ENCODE measurements at regions not wholly inside any gene's neighbourhood (a gene's known extent, or its start where the extent isn't known, plus 50 kb on each side); places are given as distances from the start of the nearest gene placed in this dataset.

DNA sequence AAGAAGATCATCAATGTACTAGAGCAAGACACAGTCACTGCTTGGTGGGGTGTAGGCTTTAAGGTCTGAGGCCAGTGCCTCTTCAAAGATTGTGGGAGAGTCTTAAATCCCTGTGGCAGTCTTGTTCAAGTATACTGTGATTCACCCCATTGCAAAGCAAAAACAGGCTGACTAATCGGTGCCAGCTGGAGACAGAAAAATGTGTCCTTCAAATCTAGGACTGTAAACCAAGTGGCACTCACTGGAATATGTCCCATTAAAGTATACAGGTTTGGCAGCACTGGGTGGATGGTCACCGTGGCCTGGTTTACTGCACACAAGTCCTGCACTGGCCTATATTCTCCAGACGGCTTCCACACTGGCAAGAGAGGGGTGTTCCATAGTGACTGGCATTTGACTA lies 1315.3 kb downstream of the TMEM121 start:
- Mint-ChIP-seq H3K9me3 (no peaks in the 10 kb centered on the region), H3K27me3 (ENCODE audit: low read depth) (peaks cover 23% of the 10 kb centered on the region), H3K4me3 (ENCODE audit: low read depth) (no peak overlapping the region), H3K36me3 (ENCODE audit: low read depth) (no peaks in the 10 kb centered on the region), H3K4me1 (ENCODE audit: low read depth) (peaks cover 29% of the 10 kb centered on the region), H3K27ac (no peak overlapping the region)
- intact Hi-C loops (cut with micrococcal nuclease), result no loop called here
- DNase-seq (ENCODE audit: low spot score), result no peak

DNA sequence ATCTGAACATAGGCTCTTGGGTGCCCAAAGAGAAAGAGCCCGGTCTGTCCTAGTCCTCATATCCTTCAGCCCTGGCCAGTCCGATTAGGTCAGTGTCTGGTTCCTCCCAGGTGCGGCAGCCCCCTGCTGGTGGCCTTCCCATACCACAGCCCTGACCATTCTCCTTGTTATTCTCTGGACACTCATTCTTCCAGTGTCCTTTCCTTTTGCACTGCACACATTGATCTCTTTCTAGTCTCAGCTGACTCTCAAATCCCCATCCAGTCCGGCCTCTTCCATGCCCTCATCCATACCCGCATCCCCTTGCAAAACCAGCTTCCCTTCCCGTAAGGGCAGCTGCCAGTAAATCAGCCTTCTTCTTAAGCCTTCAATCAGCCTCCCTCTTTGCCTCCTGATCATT lies 1316.3 kb downstream of the TMEM121 start:
- H3K36me3 Mint-ChIP-seq (ENCODE audit: low read depth), result no peaks in the 10 kb centered on the region
- peaks cover 30% of the 10 kb centered on the region for H3K27me3 Mint-ChIP-seq (ENCODE audit: low read depth)
- no peak overlapping the region for H3K27ac Mint-ChIP-seq
- intact Hi-C loops (cut with micrococcal nuclease), result no loop called here
- H3K9me3 Mint-ChIP-seq, result no peaks in the 10 kb centered on the region
- H3K4me3 Mint-ChIP-seq (ENCODE audit: low read depth), result no peak overlapping the region
- H3K4me1 Mint-ChIP-seq (ENCODE audit: low read depth), result peaks cover 31% of the 10 kb centered on the region
- no peak for DNase-seq (ENCODE audit: low spot score)

DNA sequence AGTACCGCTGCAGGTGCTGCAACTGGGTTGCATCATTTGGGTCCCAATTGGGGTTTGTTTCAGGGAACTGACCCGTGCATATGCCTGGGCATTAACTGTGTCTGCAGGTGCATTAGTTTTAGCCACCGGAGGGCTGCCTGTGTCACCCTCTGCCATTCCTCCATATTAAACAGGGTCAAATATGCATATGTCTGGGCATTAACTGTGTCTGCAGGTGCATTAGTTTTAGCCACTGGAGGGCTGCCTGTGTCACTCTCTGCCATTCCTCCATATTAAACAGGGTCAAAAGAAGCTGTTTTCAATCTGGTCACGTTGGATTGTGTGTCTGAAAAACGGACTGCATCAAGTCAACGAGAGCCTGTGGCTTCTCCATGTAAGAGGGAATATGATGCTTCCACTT lies 1317.0 kb downstream of the TMEM121 start:
- Mint-ChIP-seq H3K27ac (no peak overlapping the region), H3K27me3 (ENCODE audit: low read depth) (peaks cover 35% of the 10 kb centered on the region)

DNA sequence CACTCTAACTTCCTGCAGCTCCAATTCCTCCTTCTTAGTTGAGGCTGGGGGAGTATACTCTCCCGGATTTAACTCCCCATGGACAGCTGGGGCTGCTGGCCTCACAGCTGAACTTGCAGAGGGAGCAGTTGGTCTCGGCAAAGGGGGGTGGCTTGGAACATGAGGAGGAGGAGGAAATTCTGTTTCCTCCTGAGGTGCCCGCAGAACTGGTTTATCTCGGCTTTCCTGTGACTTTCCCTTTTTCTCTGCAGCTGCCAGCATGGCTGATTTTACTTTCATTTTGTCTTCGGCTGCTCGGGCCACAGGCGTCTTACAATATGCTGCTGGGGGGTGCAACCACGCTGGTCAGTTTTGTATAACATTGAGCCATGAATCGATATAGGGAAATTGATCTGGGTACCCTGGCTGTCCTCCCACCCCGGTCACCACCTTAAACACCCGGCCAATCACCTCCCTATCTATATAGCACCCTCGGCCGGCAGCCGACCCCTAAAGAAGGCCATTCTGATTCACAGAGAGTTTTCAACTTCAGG lies 1317.6 kb downstream of the TMEM121 start:
- no peaks in the 10 kb centered on the region for H3K36me3 Mint-ChIP-seq (ENCODE audit: low read depth)
- peak overlapping the region; percentile 87 for H3K4me3 Mint-ChIP-seq (ENCODE audit: low read depth)
- H3K27me3 Mint-ChIP-seq (ENCODE audit: low read depth), result peaks cover 40% of the 10 kb centered on the region
- H3K9me3 Mint-ChIP-seq, result no peaks in the 10 kb centered on the region
- H3K4me1 Mint-ChIP-seq (ENCODE audit: low read depth), result peaks cover 31% of the 10 kb centered on the region
- intact Hi-C loops (cut with micrococcal nuclease), result no loop called here
- no peak for DNase-seq (ENCODE audit: low spot score)
- peak overlapping the region; percentile 11 for H3K27ac Mint-ChIP-seq

More for the DNA sequence above, 1317.0 kb downstream of the TMEM121 start:
- H3K4me1 Mint-ChIP-seq (ENCODE audit: low read depth), result peaks cover 31% of the 10 kb centered on the region
- intact Hi-C loops (cut with micrococcal nuclease), result no loop called here
- H3K4me3 Mint-ChIP-seq (ENCODE audit: low read depth), result peak overlapping the region; percentile 87
- DNase-seq (ENCODE audit: low spot score), result no peak
- no peaks in the 10 kb centered on the region for H3K9me3 Mint-ChIP-seq
- no peaks in the 10 kb centered on the region for H3K36me3 Mint-ChIP-seq (ENCODE audit: low read depth)

DNA sequence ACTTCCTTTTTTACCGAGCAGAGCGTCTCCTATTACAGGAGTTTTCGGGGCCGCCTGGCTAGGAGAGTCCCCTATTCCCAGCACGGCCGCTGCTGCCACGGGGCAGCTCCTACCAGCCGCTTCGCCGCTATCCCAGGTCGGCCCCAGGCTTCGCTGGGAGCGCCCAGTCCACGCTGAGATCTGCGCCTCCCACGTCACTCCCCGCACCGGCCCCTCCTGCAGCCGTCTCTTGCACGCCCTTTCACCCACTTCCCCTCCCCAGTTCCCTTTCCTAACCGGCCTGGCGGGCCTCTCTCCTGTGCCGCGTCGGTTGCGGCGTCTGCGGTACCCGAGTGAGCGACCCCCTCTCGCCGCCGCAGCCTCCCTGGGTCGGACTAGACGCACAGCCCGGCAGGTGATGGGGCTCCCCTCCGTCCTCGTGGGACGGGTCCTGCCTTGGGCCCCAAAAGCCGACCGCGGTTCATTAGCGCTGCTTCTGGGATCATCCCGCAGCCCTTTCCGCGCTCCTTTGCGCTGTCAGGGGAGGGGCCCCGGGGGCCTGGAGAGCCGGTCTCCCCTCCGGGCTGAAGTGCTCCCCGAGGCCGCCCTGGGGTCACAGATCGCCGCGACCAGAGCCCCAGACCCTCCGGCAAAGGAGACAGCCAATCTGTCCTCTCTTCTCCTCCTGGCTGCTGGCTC lies 1318.4 kb downstream of the TMEM121 start:
- H3K4me3 Mint-ChIP-seq (ENCODE audit: low read depth), result peak overlapping the region; percentile 87
- intact Hi-C loops (cut with micrococcal nuclease), result loop anchor here (1.0 kb wide), 1 partner anchor 28 kb away; no protein-coding TSS in a partner anchor
- no peaks in the 10 kb centered on the region for H3K36me3 Mint-ChIP-seq (ENCODE audit: low read depth)
- peak; percentile 46 for DNase-seq (ENCODE audit: low spot score)
- peak overlapping the region; percentile 62 for H3K27ac Mint-ChIP-seq
- no peaks in the 10 kb centered on the region for H3K9me3 Mint-ChIP-seq
- H3K4me1 Mint-ChIP-seq (ENCODE audit: low read depth), result peaks cover 31% of the 10 kb centered on the region
- peaks cover 41% of the 10 kb centered on the region for H3K27me3 Mint-ChIP-seq (ENCODE audit: low read depth)

DNA sequence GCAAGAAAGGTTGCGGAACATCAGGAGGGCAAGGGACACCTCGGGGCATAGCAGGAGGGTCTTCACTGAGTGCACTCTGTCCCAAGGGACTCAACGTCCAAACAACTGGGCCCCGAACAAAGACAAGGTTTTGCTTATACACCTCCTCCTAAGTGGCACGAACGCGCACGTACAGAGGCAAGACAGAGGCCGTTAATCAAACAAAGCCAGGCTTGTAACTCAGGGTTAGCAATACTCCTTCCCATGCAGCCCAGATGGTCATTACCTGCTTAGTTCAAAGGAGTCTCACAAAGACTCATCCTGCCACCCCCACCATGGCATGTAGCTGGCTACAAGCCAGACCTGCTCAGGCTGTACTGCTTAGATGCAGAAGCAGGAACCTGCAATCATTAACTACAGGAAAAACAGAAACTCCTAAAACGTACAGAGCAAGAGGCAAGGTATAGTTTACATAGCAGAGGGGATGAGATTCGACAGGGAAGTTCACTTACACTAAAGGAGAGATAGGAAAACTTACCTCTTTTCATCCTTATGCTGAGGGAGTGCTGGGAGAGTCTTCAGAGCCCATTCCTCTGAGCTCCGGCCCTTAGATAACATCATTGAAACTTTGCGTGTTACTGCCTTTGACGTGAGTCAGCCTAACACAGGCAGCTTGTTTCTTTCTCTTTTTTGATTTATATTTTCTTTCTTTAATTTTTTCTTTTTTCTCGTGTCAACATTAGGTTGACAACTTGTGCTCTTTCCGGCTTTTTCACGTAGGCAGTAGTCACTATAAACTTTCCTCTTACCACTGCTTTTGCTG lies 1319.1 kb downstream of the TMEM121 start:
- intact Hi-C loops (cut with micrococcal nuclease), result loop anchor here (1.0 kb wide), 1 partner anchor 27 kb away; no protein-coding TSS in a partner anchor
- Mint-ChIP-seq H3K4me3 (ENCODE audit: low read depth) (peak overlapping the region; percentile 87), H3K27me3 (ENCODE audit: low read depth) (peaks cover 42% of the 10 kb centered on the region), H3K27ac (peak overlapping the region; percentile 22), H3K4me1 (ENCODE audit: low read depth) (peaks cover 29% of the 10 kb centered on the region), H3K9me3 (no peaks in the 10 kb centered on the region), H3K36me3 (ENCODE audit: low read depth) (no peaks in the 10 kb centered on the region)
- no peak for DNase-seq (ENCODE audit: low spot score)

DNA sequence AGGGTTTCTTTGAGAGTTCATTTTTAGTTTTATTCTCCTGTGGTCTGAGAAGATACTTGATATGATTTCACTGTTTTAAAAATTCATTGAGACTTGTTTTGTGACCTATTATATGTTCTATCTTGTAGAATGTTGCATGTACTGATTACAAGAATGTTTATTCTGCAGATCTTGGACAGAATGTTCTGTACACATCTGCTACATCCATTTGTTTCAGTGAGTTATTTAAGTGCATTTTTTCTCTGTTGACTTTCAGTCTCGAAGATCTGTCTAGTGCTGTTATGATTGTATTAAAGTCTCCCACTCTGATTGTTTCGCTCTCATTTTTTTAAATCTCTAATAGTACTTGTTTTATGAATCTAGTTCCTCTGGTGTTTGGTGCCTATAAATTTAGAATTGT lies 1319.8 kb downstream of the TMEM121 start:
- no peaks in the 10 kb centered on the region for H3K9me3 Mint-ChIP-seq
- intact Hi-C loops (cut with micrococcal nuclease), result no loop called here
- H3K4me3 Mint-ChIP-seq (ENCODE audit: low read depth), result peak overlapping the region; percentile 24
- peaks cover 29% of the 10 kb centered on the region for H3K4me1 Mint-ChIP-seq (ENCODE audit: low read depth)
- peaks cover 42% of the 10 kb centered on the region for H3K27me3 Mint-ChIP-seq (ENCODE audit: low read depth)
- H3K27ac Mint-ChIP-seq, result no peak overlapping the region
- no peak for DNase-seq (ENCODE audit: low spot score)
- H3K36me3 Mint-ChIP-seq (ENCODE audit: low read depth), result no peaks in the 10 kb centered on the region

DNA sequence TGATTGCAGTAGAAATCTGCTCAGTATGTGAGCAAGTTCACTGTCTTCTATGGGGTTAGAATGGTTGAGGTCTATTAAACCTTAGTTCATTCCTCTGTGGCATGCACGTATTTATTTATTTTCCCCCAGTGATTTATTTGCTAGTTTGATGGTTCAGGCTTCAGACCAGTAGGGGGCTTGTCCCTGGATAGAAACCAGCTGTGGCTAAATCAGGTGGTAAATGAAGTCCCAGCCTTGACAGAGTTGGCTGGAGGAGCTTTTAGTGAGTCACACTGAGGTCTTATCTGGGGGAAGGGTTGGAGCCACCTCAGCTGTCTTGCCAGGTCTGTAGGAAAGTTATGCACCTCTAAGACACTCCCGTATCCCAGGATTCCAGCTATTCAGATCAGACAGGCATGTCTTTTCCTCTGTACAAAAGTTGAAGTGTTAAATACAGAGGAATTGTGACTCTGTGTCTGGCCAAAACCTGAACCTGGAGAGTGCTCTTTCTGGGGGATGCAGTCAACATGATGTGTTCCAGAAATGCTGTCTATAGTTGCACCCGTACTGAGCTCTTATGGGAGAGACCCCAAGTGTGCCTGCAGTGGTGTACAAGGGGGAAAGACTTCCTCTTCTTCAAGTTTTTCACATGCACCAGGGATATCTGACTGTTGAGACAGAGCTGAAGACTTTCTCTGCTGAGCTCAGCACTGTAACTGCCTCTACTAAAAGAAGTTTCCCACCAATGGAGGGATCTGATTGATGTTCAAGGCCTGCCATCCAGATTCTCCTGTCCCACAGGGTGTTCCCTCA lies 1322.1 kb downstream of the TMEM121 start:
- DNase-seq (ENCODE audit: low spot score), result no peak
- Mint-ChIP-seq H3K27ac (no peak overlapping the region), H3K36me3 (ENCODE audit: low read depth) (no peaks in the 10 kb centered on the region), H3K9me3 (no peaks in the 10 kb centered on the region), H3K4me3 (ENCODE audit: low read depth) (no peak overlapping the region), H3K4me1 (ENCODE audit: low read depth) (peaks cover 28% of the 10 kb centered on the region), H3K27me3 (ENCODE audit: low read depth) (peaks cover 45% of the 10 kb centered on the region)
- intact Hi-C loops (cut with micrococcal nuclease), result no loop called here

DNA sequence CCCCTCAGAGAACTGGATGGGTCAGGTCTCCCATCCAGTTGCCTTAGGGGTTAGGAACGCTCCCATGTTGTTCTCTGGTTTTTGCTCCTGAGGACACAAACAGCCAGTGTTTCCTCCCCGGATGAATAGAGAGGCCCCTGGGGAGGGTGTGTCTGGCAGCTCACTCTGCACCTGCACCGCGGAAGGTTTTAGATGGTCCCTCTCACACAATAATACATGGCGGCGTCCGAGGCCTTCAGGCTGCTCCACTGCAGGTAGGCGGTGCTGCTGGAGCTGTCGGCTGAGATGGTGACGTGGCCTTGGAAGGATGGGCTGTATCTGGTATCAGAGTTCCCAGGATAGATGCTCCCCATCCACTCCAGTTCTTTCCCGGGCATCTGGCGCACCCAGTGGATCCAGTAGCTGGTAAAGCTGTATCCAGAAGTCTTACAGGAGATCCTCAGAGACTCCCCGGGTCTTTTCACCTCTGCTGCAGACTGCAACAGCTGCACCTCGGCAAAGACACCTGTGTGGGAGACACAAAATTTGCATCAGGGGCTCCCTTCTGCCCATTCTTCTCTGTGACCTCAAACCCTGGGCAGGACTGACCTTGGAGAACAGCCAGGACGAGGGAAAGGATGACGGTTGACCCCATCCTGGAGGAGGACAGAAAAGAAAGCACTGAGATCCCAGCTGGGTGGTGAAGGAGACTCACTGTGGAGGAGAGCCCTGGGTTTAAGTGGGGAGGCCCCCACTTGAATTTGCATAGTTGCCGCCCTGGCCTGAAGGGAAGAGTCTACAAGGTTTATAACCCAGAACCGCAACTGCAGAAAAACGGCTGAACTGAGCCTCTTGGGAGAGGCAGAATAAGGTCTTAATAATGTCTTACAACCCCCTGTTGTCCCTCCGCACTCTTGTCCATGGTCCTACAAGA lies 1324.8 kb downstream of the TMEM121 start:
- intact Hi-C loops (cut with micrococcal nuclease), result no loop called here
- H3K27me3 Mint-ChIP-seq (ENCODE audit: low read depth), result peaks cover 54% of the 10 kb centered on the region
- no peak overlapping the region for H3K4me3 Mint-ChIP-seq (ENCODE audit: low read depth)
- no peaks in the 10 kb centered on the region for H3K9me3 Mint-ChIP-seq
- H3K27ac Mint-ChIP-seq, result no peak overlapping the region
- peaks cover 8% of the 10 kb centered on the region for H3K4me1 Mint-ChIP-seq (ENCODE audit: low read depth)
- no peak for DNase-seq (ENCODE audit: low spot score)
- H3K36me3 Mint-ChIP-seq (ENCODE audit: low read depth), result no peaks in the 10 kb centered on the region

DNA sequence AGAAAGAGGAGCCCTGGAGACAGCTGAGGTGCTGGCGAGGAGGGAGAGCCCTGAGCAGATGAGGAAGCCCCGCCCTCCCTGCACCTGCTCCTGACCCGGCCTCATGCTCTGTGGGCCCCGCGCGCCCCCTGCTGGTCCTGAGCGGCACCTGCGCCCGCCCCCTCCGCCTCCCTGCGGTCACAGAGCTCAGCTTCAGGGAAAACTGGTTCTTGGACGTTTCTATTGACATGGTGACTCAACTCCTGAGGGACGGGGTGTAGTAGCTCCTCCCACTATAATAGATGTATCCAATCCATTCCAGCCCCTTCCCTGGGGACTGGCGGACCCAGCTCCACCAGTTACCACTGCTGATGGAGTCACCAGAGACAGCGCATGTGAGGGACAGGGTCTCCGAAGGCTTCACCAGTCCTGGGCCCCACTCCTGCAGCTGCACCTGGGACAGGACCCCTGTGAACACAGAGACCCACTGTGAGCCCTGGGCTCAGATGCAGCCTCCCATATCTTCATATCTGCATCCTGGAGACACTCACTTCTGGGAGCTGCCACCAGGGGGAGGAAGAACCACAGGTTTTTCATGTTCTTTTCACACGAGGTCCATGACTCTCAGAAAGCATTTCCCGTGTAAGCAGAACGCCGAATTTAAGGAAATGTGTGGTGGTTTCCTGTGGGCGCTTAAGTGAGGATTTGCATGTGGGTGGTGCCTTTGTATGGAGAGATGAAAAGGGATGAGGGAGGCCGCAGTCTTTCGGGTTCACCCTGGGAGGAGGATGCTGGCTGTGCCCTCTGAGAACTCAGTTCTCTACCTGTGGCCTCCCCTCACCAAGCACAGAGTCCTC lies 1346.4 kb downstream of the TMEM121 start:
- Mint-ChIP-seq H3K4me3 (ENCODE audit: low read depth) (no peak overlapping the region), H3K36me3 (ENCODE audit: low read depth) (no peaks in the 10 kb centered on the region), H3K27me3 (ENCODE audit: low read depth) (peaks cover 43% of the 10 kb centered on the region), H3K9me3 (no peaks in the 10 kb centered on the region), H3K4me1 (ENCODE audit: low read depth) (peaks cover 19% of the 10 kb centered on the region), H3K27ac (no peak overlapping the region)
- intact Hi-C loops (cut with micrococcal nuclease), result loop anchor here (1.0 kb wide), 2 partner anchors 28 to 43 kb away; no protein-coding TSS in a partner anchor
- DNase-seq (ENCODE audit: low spot score), result peak; percentile 80

DNA sequence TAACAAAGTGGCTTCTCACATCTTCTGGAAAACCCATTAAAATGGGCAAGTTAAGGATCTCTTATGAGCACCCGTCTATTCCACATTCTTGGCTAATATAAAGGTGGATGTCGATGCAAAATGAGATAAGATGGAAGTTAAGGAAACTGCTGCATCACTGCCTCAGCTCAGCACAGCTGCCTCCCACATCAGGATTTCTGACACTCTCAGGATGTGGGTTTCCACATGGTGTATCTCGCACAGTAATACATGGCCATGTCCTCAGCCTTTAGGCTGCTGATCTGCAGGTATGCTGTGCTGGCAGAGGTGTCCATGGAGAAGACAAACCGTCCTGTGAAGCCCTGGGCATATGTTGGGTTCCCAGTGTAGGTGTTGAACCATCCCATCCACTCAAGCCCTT lies 1348.0 kb downstream of the TMEM121 start:
- Mint-ChIP-seq H3K27me3 (ENCODE audit: low read depth) (peaks cover 35% of the 10 kb centered on the region), H3K4me1 (ENCODE audit: low read depth) (peaks cover 19% of the 10 kb centered on the region), H3K36me3 (ENCODE audit: low read depth) (no peaks in the 10 kb centered on the region), H3K4me3 (ENCODE audit: low read depth) (no peak overlapping the region), H3K27ac (no peak overlapping the region), H3K9me3 (no peaks in the 10 kb centered on the region)
- no peak for DNase-seq (ENCODE audit: low spot score)
- intact Hi-C loops (cut with micrococcal nuclease), result no loop called here

Data from activated T-helper 2 cell treated with anti-CD3 and anti-CD28 coated beads, Interferon-gamma antibody, Interleukin-2, Interleukin-4, amounts not matched to agents 10 μg/mL and 5 μg/mL and 100 μg/mL, durations not matched to agents 14 hours and 24 hours and 36 hours (primary cell).